GM11168 (cell line): ENCODE measurements at regions not wholly inside any gene's neighbourhood (a gene's known extent, or its start where the extent isn't known, plus 50 kb on each side); places are given as distances from the start of the nearest gene placed in this dataset.

Source experiments
- in situ Hi-C: fragments of 300-500 bp; cut with MboI; formaldehyde crosslinking; loops from one replicate; pipeline ENCODE4 v1.12.0; 2022; ENCODE audit warnings: low sequenced_read_pairs; ENCODE audit not compliant: unreplicated experiment

GRCh38 chr19:31727536-31727935, 378.3 kb upstream of the TSHZ3 start:
- in situ Hi-C loops = no loop called here

GRCh38 chr19:31730270-31730669, 381.0 kb upstream of the TSHZ3 start:
- in situ Hi-C loops = no loop called here

- in situ Hi-C loops = no loop called here
Measured at GRCh38 chr19:31733591-31733990, 384.4 kb upstream of the TSHZ3 start.

GRCh38 chr19:31742249-31742648, 393.0 kb upstream of the TSHZ3 start:
- in situ Hi-C loops = no loop called here

GRCh38 chr19:31745731-31746130, 396.5 kb upstream of the TSHZ3 start:
- in situ Hi-C loops = no loop called here

- in situ Hi-C loops = no loop called here
Measured at GRCh38 chr19:31749231-31749630, 400.0 kb upstream of the TSHZ3 start.

- in situ Hi-C loops = no loop called here
Measured at GRCh38 chr19:31759359-31759758, 410.1 kb upstream of the TSHZ3 start.

- in situ Hi-C loops = no loop called here
Measured at GRCh38 chr19:31761281-31761913, 412.2 kb upstream of the TSHZ3 start.

GRCh38 chr19:31770223-31770622, 421.0 kb upstream of the TSHZ3 start:
- in situ Hi-C loops = no loop called here

GRCh38 chr19:31772915-31773314, 423.7 kb upstream of the TSHZ3 start:
- in situ Hi-C loops = no loop called here

- in situ Hi-C loops = no loop called here
Measured at GRCh38 chr19:31781542-31781941, 432.3 kb upstream of the TSHZ3 start.

- in situ Hi-C loops = no loop called here
Measured at GRCh38 chr19:31783592-31783991, 434.4 kb upstream of the TSHZ3 start.

GRCh38 chr19:31784671-31785101, 435.4 kb upstream of the TSHZ3 start:
- in situ Hi-C loops = no loop called here

- in situ Hi-C loops = no loop called here
Measured at GRCh38 chr19:31801611-31802010, 452.4 kb upstream of the TSHZ3 start.

- in situ Hi-C loops = no loop called here
Measured at GRCh38 chr19:31803835-31804446, 454.7 kb upstream of the TSHZ3 start.

- in situ Hi-C loops = no loop called here
Measured at GRCh38 chr19:31804668-31805067, 455.4 kb upstream of the TSHZ3 start.

- in situ Hi-C loops = no loop called here
Measured at GRCh38 chr19:31810536-31811109, 461.4 kb upstream of the TSHZ3 start.

GRCh38 chr19:31817971-31818797, 468.9 kb upstream of the TSHZ3 start:
- in situ Hi-C loops = no loop called here

- in situ Hi-C loops = no loop called here
Measured at GRCh38 chr19:31818798-31819105, 469.5 kb upstream of the TSHZ3 start.

- in situ Hi-C loops = no loop called here
Measured at GRCh38 chr19:31819837-31820236, 470.6 kb upstream of the TSHZ3 start.

- in situ Hi-C loops = no loop called here
Measured at GRCh38 chr19:31821346-31821745, 472.1 kb upstream of the TSHZ3 start.
